ENCODE measurements at regions not wholly inside any gene's neighbourhood (a gene's known extent, or its start where the extent isn't known, plus 50 kb on each side); places are given as distances from the start of the nearest gene placed in this dataset.
A peak's percentile ranks its signal among the peaks of the same experiment; 100 is the strongest.

DNA sequence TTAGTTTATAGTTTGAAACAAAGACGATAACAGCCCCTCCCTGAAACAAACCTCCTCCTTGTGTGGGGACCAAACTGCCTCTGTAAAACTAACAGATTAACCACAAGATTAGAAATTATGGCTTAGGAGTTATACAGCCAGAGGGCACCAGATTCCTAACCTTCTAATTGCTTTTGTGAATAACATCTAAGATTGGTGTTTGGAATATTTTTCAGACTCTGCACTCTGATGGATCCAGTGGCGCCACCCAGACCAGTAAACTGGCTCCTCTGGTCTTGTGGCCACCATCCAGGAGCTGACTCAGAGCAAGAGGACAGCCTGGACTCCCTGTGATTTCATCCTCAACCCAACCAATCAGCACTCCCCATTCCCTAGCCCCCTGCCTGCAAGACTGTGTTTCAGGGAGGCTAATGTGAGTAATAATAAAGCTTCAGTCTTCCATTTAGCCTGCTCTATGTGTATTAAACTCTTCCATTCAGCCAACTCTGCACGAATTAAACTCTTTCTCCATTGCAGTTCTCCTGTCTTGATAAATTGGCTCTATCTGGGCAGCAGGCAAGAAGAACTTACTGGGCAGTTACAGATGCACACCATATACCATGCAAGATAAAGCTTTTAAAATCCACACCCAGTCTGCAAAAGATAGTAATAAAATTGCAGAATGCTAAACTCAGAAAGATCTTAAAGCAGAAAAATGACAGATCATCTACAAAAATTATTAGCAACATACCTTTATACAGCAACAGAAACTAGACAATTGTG is 58.5 kb upstream of the SLC22A16 start:
- TF ChIP-seq, protein P1, sequence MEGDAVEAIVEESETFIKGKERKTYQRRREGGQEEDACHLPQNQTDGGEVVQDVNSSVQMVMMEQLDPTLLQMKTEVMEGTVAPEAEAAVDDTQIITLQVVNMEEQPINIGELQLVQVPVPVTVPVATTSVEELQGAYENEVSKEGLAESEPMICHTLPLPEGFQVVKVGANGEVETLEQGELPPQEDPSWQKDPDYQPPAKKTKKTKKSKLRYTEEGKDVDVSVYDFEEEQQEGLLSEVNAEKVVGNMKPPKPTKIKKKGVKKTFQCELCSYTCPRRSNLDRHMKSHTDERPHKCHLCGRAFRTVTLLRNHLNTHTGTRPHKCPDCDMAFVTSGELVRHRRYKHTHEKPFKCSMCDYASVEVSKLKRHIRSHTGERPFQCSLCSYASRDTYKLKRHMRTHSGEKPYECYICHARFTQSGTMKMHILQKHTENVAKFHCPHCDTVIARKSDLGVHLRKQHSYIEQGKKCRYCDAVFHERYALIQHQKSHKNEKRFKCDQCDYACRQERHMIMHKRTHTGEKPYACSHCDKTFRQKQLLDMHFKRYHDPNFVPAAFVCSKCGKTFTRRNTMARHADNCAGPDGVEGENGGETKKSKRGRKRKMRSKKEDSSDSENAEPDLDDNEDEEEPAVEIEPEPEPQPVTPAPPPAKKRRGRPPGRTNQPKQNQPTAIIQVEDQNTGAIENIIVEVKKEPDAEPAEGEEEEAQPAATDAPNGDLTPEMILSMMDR (IDR thresholded peaks at IDR 0.05): peak in 3 of 4 experiments; percentile 15 to 49 (median 32)
- TF ChIP-seq POLR2A (IDR thresholded peaks at IDR 0.05) (no peak), POLR2AphosphoS5 (IDR thresholded peaks at IDR 0.05) (peak; percentile 51)
